A549 (cell line): ENCODE measurements at regions not wholly inside any gene's neighbourhood (a gene's known extent, or its start where the extent isn't known, plus 50 kb on each side); places are given as distances from the start of the nearest gene placed in this dataset.

Experiments
- ATAC-seq, 2 experiments: fragments of 200-7000 bp in 1 of 2; fragments of >200 bp in 1 of 2; cut with Nextera tagmentation in 1 of 2; cut with Tn5 transposase in 1 of 2; 3 replicates each; pipeline versions ENCODE4 v1.8.0 to v1.9.1; 2018 to 2020; ENCODE audit warnings: mild to moderate bottlenecking in 1 of 2, moderate library complexity in 1 of 2
- CTCF ChIA-PET: fragments of 300-600 bp; sonication (Branson Sonifier 250); formaldehyde crosslinking; extraction: SDS; loops from one replicate; lab custom pipeline; 2021; ENCODE audit warnings: antibody characterized with exemption, inconsistent platforms; lab: Yijun Ruan, JAX
- POLR2A ChIA-PET: fragments of 350-600 bp; formaldehyde crosslinking; extraction: SDS; loops from one replicate; lab custom pipeline; 2021; ENCODE audit warnings: antibody characterized with exemption, inconsistent platforms; lab: Yijun Ruan, JAX
- DNase-seq, 2 experiments: peaks; one replicate each; pipeline versions ENCODE4 v3.0.0 to v3.0.0-alpha.2; 2011 to 2016; ENCODE audit warnings: low read depth in 1 of 2, low spot score in 1 of 2
- FAIRE-seq: peaks from 2 replicates; lab custom pipeline; 2011; peaks lifted over from hg19 to GRCh38; lab: Jason Lieb, UNC
- H3K27ac ChIP-seq, 2 experiments: fragments of >200 bp; sonication (Bioruptor Twin); formaldehyde crosslinking; 3 replicates each; pipeline ENCODE4 v1.5.1; 2016 to 2017
- H3K4me1 ChIP-seq: fragments of >200 bp; sonication (Bioruptor Twin); formaldehyde crosslinking; 3 replicates; pipeline ENCODE4 v1.6.1; 2016
- H3K4me2 ChIP-seq: fragments of >200 bp; sonication (Bioruptor Twin); formaldehyde crosslinking; 3 replicates; pipeline ENCODE4 v1.6.1; 2016
- H3K4me3 ChIP-seq: fragments of >200 bp; sonication (Bioruptor Twin); formaldehyde crosslinking; 3 replicates; pipeline ENCODE4 v1.5.1; 2016
- H3K9me3 ChIP-seq: fragments of >200 bp; sonication (Bioruptor Twin); formaldehyde crosslinking; 3 replicates; pipeline ENCODE4 v1.6.1; 2016
- BCL3 ChIP-seq: fragments of >200 bp; sonication (Bioruptor Twin); formaldehyde crosslinking; IDR thresholded peaks from 3 replicates; pipeline ENCODE4 v1.6.1; 2016
- CEBPB ChIP-seq, 2 experiments: fragments of >200 bp in 1 of 2; sonication (Bioruptor Twin) in 1 of 2; formaldehyde crosslinking in 1 of 2; IDR thresholded peaks; 2 replicates each; pipeline ENCODE4 v1.6.1; 2012 to 2016
- CHD4 ChIP-seq: fragments of 200-600 bp; sonication (generic); IDR thresholded peaks from 2 replicates; pipeline ENCODE4 v1.6.1; 2016; ENCODE audit warnings: antibody characterized with exemption, mild to moderate bottlenecking, borderline replicate concordance
- ELK1 ChIP-seq: fragments of 150-350 bp; IDR thresholded peaks from 2 replicates; pipeline ENCODE4 v1.6.1; 2014; ENCODE audit warnings: low read depth, mild to moderate bottlenecking, low read length
- EP300 ChIP-seq, 2 experiments: fragments of >200 bp; sonication (Bioruptor Twin); formaldehyde crosslinking; IDR thresholded peaks; 2 replicates in 1 of 2; 3 replicates in 1 of 2; pipeline ENCODE4 v1.6.1; 2016 to 2017
- GATA3 ChIP-seq: IDR thresholded peaks from 2 replicates; pipeline ENCODE4 v1.6.1; 2012; ENCODE audit warnings: borderline replicate concordance
- HDAC2 ChIP-seq: fragments of 200-600 bp; sonication (generic); IDR thresholded peaks from 2 replicates; pipeline ENCODE4 v1.6.1; 2016
- HES2 ChIP-seq: fragments of >200 bp; sonication (Bioruptor Twin); formaldehyde crosslinking; IDR thresholded peaks from 2 replicates; pipeline ENCODE4 v1.6.1; 2016
- HEYL ChIP-seq: fragments of 250-450 bp; sonication (Bioruptor Pico); IDR thresholded peaks from 2 replicates; pipeline ENCODE4 v1.8.0; 2021; ENCODE audit warnings: mild to moderate bottlenecking, moderate library complexity
- JUNB ChIP-seq: fragments of >200 bp; sonication (Bioruptor Twin); formaldehyde crosslinking; IDR thresholded peaks from 2 replicates; pipeline ENCODE4 v1.6.1; 2016
- KDM1A ChIP-seq: fragments of 200-600 bp; sonication (generic); IDR thresholded peaks from 2 replicates; pipeline ENCODE4 v1.6.1; 2016; ENCODE audit warnings: low read depth, mild to moderate bottlenecking
- NFE2L2 ChIP-seq: fragments of 150-350 bp; conservative IDR thresholded peaks from 2 replicates; pipeline ENCODE4 v1.6.1; 2014; ENCODE audit warnings: low read length
- NPAS2 ChIP-seq: fragments of 250-450 bp; sonication (Bioruptor Pico); IDR thresholded peaks from 2 replicates; pipeline ENCODE4 v1.8.0; 2022; ENCODE audit warnings: mild to moderate bottlenecking, moderate library complexity, borderline replicate concordance
- NR3C1 ChIP-seq: fragments of >200 bp; sonication (Bioruptor Twin); formaldehyde crosslinking; IDR thresholded peaks from 3 replicates; pipeline ENCODE4 v1.6.1; 2017
- POLR2A ChIP-seq: IDR thresholded peaks from 2 replicates; pipeline ENCODE4 v1.6.1; 2012; ENCODE audit warnings: mild to moderate bottlenecking, low read length
- RAD21 ChIP-seq, 2 experiments: fragments of >200 bp in 1 of 2; sonication (Bioruptor Twin) in 1 of 2; formaldehyde crosslinking in 1 of 2; IDR thresholded peaks in 1 of 2; conservative IDR thresholded peaks in 1 of 2; 2 replicates in 1 of 2; 3 replicates in 1 of 2; pipeline ENCODE4 v1.6.1; 2012 to 2018; ENCODE audit warnings: inconsistent platforms in 1 of 2
- RARB ChIP-seq: fragments of 250-450 bp; sonication (Bioruptor Pico); IDR thresholded peaks from 2 replicates; pipeline ENCODE4 v1.8.0; 2021; ENCODE audit warnings: mild to moderate bottlenecking, moderate library complexity
- REST ChIP-seq: fragments of 200-600 bp; sonication (generic); IDR thresholded peaks from 2 replicates; pipeline ENCODE4 v1.6.1; 2016; ENCODE audit warnings: antibody characterized with exemption, mild to moderate bottlenecking, moderate library complexity
- RFX5 ChIP-seq: fragments of 450-650 bp; IDR thresholded peaks from 2 replicates; pipeline ENCODE4 v1.7.1; 2014; ENCODE audit warnings: antibody characterized with exemption, mild to moderate bottlenecking, moderate library complexity
- ZC3H11A ChIP-seq: fragments of 450-650 bp; IDR thresholded peaks from 2 replicates; pipeline ENCODE4 v1.6.1; 2014; ENCODE audit warnings: antibody characterized with exemption, mild to moderate bottlenecking
- ZFP36 ChIP-seq: fragments of 450-650 bp; IDR thresholded peaks from 2 replicates; pipeline ENCODE4 v1.6.1; 2014; ENCODE audit warnings: borderline replicate concordance; ENCODE audit not compliant: partially characterized antibody
- ZSCAN20 ChIP-seq: fragments of 250-450 bp; sonication (Bioruptor Pico); IDR thresholded peaks from 2 replicates; pipeline ENCODE4 v1.8.0; 2022; ENCODE audit warnings: mild to moderate bottlenecking, moderate library complexity
- WGBS: methylation state at CpG from one replicate; pipeline ENCODE4 v1.1.6; 2017; ENCODE audit errors: missing lambda C conversion rate; 5-methylcytosine and 5-hydroxymethylcytosine counted together

- ATAC-seq, result no peak
- ChIA-PET CTCF (interaction anchor here (2.2 kb wide), 1 partner anchor 140 kb away, joined by 6 read pairs; no protein-coding TSS in a partner anchor), POLR2A (no interaction called here)
- DNase-seq, result no peak
- Histone ChIP-seq H3K4me3 (no peak overlapping the region), H3K27ac (peak overlapping the region in 1 of 2 experiments; percentile 5; a peak in 1 of 6 replicates), H3K4me2 (no peak overlapping the region), H3K9me3 (no peaks in the 10 kb centered on the region), H3K4me1 (0 out of 3 replicates have a peak, but pooled peaks cover 8% of the 10 kb centered on the region)
- TF ChIP-seq REST (no peak), ZFP36 (no peak), RARB (CRISPR knock-in tag) (no peak), RFX5 (no peak), EP300 (IDR thresholded peaks at IDR 0.05) (no peak), GATA3 (no peak)
- WGBS, result 87% methylated on average over 3 of the region's 3 CpGs
- peak; percentile 18 for FAIRE-seq
These were observed 91.3 kb upstream of the TMEM17 start for GRCh38 chr2:62597323-62597722.

GRCh38 chr2:62596061-62596921 is 90.3 kb upstream of the TMEM17 start:
- CTCF ChIA-PET, result interaction anchor here (1.0 to 2.2 kb wide), 3 partner anchors 10 to 140 kb away, joined by 5 to 7 read pairs (median 6); no protein-coding TSS in a partner anchor
- DNase-seq, result no peak
- ATAC-seq, result no peak

GRCh38 chr2:62595474-62595873 is 89.5 kb upstream of the TMEM17 start:
- H3K27ac ChIP-seq, result 0 out of 6 replicates have a peak overlapping the region, but pooled peaks of 1 of the 2 experiments have one; percentile 45
- 81% methylated on average over 3 of the region's 3 CpGs for WGBS
- ChIA-PET CTCF (interaction anchor here (1.3 to 1.9 kb wide), 2 partner anchors 19 to 139 kb away, joined by 3 to 7 read pairs; no protein-coding TSS in a partner anchor), POLR2A (interaction anchor here (0.8 kb wide), 1 partner anchor 17 kb away, joined by 4 read pairs; no protein-coding TSS in a partner anchor)
- no peak for FAIRE-seq
- no peak overlapping the region for H3K4me3 ChIP-seq
- no peak for ATAC-seq
- DNase-seq, result no peak
- H3K9me3 ChIP-seq, result no peaks in the 10 kb centered on the region
- 0 out of 3 replicates have a peak, but pooled peaks cover 8% of the 10 kb centered on the region for H3K4me1 ChIP-seq
- no peak overlapping the region for H3K4me2 ChIP-seq
- TF ChIP-seq ELK1, result no peak
- no peak for TF ChIP-seq HEYL (CRISPR knock-in tag)
- no peak for TF ChIP-seq REST
- TF ChIP-seq ZSCAN20 (CRISPR knock-in tag), result no peak
- TF ChIP-seq JUNB, result no peak
- no peak for TF ChIP-seq CHD4
- TF ChIP-seq HDAC2, result no peak
- no peak for TF ChIP-seq NFE2L2

More at GRCh38 chr2:62596061-62596921, 90.3 kb upstream of the TMEM17 start:
- FAIRE-seq, result no peak
- 91% methylated on average over 3 of the region's 3 CpGs for WGBS
- Histone ChIP-seq H3K27ac (peak overlapping the region in 1 of 2 experiments; percentile 45; a peak in 2 of 6 replicates), H3K4me1 (0 out of 3 replicates have a peak, but pooled peaks cover 8% of the 10 kb centered on the region), H3K4me3 (no peak overlapping the region), H3K9me3 (no peaks in the 10 kb centered on the region), H3K4me2 (no peak overlapping the region)
- POLR2A ChIA-PET, result interaction anchor here (0.8 kb wide), 1 partner anchor 18 kb away, joined by 4 read pairs; no protein-coding TSS in a partner anchor
- TF ChIP-seq NR3C1, result no peak
- TF ChIP-seq BCL3, result no peak
- TF ChIP-seq KDM1A, result no peak
- TF ChIP-seq HES2, result no peak
- no peak for TF ChIP-seq HDAC2
- TF ChIP-seq RAD21 (conservative IDR thresholded peaks at IDR 0.05 in 1 of 2, IDR thresholded peaks at IDR 0.05 in 1 of 2), result no peak
- no peak for TF ChIP-seq ZC3H11A
- no peak for TF ChIP-seq JUNB
- no peak for TF ChIP-seq CEBPB (IDR thresholded peaks at IDR 0.05)
- TF ChIP-seq POLR2A, result no peak
- TF ChIP-seq NPAS2 (CRISPR knock-in tag), result no peak
